Dedifferentiated amniotic fluid mesenchymal stem cell (primary cell): ENCODE measurements at regions not wholly inside any gene's neighbourhood (a gene's known extent, or its start where the extent isn't known, plus 50 kb on each side); places are given as distances from the start of the nearest gene placed in this dataset.
A peak's percentile ranks its signal among the peaks of the same experiment; 100 is the strongest.
"Not testable (repeated sequence)": the region's sequence is repeated elsewhere in the genome, so short reads cannot be mapped to it uniquely, and the experiment has no call there.

Experiments
- DNase-seq: peaks from one replicate; pipeline ENCODE4 v3.0.0-alpha.2; 2016; ENCODE audit errors: extremely low spot score

DNA sequence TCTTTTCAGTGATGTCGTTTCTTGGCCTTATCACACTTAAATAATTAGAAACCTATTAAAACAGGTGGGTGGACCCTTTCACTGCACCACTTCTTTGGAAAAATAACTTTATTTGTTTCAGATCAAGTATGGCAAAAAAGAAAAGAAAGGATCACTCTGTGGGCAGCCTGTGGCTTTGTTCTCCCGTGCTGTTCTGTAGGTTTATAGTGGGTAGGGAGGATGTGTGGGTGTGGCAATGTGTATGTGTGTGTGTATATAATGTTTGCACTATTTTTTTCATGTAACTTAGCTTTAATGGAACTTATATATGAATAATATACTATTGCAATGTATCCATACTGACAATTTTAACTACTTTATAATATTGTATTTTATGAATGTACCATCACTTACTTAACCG is 85.9 kb downstream of the ACTBL2 start:
- DNase-seq, result no peak

DNA sequence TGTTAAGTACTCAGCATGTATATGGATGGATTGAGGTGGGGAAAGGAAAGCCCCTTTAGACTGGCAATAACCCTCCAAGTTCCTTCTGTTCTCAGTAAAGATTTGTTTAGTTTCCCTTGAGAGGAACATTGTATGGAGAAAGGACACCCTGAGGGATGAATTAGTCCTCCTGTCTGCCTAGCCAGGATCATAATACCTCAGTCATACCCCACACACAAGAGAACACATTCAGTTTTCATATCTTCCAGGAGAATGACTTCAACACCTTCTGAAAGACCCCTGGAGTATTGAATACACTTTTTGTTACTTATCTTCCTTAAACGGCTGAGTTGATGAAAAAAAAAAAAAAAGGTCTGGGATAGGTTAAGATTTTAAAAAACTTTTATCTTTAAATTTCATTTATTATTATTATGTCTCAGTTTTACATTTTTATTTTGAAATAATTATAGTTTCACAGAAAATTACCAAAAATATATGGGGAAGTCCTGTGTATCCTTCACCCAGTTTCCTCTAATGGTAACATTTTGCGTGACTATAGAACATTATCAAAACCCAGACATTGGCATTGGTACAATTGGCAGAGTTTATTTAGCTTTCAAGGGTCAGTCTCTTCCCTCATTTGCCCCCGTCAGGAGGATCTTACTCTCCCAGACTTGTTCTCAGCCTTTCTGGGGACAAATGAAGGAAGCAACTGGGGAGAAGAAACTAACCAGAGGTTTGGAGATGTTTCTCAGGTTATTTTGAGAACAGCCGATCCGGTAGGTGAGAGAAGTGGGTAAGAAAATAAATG is 88.0 kb downstream of the ACTBL2 start:
- no peak for DNase-seq

DNA sequence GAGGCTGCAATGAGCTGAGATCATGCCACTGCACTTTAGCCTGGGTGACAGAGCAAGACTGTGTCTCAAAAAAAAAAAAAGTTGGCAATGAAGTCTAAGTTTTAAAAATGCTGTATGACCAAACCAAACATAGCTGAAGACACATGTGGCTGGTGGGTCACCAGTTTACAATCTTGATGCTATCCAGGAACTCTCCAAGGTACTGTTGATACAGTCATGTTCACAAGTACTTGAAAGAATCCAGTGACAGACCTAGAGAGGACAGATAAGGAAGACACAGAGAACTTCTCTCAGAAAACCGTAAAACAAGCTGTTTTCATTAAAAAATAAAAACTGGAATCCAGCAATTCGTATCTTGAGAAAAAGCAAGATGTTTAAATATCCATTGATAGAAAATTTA is 95.7 kb downstream of the ACTBL2 start:
- DNase-seq, result no peak

DNA sequence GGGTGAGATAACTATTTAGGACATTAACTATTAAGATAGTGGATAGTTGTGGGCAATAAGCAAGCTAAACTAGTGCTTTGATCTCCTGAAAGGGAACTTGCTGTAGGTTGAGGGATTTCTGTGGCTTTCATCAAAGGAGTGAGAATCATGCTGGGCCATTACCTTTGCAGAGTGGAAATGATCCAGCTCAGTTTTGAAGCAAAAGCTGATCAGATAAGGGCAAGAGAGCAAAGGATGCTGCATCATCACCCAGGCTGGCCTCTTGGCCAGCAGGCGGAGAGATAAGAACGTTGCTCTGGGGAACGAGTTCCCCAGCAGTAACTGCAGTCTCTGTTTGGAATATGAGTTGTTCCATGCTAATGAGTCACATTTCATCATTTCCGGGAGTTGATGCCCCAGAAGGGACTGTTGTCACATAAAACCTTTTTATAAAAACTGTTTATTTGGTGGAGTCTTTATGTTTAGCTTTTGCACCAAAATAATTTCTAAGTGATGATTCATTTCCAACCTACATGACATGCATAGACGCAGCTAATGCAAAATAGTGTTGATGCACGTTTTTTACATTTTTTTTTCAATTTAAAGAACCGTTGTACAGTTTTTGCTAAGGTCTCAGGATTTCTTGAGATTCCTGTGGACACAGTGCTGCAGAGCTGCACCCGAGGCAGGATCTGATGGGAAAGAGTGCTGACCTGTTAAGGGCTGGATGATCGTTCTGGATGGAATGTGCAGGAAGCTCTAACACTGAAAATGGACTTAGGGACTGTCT is 99.3 kb downstream of the ACTBL2 start:
- peak; percentile 88 for DNase-seq

DNA sequence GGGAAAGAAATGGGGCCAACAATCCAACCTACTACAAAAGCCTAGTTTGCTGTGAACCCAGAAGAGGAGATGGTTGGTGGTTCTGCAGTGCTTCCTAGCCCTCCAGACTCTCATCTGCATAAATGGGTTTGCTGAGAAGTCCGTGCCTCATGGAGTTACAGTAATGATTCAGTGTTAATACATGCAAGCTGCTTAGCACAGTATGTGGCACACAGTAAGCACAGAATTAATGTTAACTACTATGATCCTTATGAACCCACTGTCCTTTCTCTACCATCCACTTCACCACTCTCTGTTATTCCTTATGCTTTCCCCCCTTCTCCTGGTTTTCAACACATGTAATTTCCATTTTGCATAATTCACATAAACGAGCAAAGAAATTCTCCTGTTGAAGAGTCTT is 100.0 kb downstream of the ACTBL2 start:
- DNase-seq, result no peak

DNA sequence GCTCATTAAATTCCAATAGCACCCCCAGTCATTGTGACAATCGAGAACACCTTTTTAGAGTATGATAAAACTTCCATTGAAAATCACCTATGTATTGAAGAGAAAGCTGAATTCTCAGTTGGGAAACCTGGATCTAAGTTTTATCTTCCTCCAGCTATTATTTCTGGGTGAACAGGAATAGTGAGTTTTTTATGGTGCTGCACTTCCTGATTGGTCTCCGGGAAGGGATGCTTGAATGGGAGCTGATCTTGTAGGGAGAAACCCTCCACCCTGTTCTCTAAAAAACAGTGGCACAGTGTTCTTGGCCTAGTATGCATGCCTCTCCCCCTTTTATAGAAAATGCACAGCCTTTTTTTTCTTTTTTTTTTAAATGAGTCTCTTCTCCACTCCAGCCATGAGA is 112.2 kb downstream of the ACTBL2 start:
- DNase-seq, result no peak

DNA sequence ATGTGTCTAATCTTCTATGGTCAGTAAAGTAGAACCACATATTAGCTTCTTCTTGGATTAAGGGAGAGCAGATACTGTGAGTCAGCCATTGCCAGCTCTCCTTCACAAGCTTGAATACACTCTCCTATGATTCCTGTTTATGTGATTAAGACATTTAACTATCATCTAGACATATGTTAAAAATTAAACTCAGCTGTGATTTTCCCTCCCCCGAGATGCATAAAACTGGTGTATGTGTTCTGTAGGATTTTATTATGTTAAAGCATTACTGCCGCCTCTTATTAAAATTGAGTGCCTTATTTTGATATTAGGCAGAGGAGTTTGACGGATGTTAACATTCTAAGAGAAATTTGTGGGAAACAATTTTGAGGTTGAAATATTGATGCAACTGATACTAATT is 114.6 kb downstream of the ACTBL2 start:
- no peak for DNase-seq

DNA sequence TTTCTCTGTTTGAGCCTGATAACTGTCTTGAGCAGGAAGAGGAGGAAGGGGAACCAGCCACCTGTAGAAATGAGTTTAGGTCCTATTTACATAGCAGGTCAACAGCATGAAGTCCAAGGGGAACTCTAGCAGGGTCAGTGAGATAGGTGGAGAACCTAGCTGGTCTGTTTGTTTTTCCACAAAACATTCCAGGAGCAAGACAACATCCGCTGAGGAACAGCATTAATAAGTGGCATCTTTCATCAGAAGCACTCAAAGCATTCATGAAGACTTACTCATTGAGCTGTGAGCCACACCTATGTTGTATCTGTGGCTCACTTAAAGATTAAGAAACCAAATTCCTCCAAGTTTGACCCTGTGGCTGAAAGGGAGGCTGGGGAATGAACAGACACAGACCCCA is 115.9 kb downstream of the ACTBL2 start:
- DNase-seq, result no peak

DNA sequence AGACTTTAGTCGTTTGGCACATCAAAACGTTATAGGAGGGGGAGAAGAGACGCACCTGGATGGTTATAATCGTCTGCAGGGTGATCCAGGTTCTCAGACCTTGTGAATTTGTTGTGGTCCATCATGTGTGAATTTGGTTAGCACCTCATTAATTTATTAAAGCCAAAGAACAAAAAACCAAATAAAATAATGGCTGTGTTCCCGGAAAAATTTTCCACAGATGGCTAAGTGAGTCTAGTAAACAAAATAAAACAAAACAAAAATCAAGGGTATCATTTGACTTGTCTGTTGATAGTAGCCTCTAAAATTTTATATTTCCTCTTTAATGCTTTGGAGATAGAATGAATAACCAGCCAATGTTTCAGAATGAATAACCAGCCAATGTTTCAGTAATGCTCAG is 119.7 kb downstream of the ACTBL2 start:
- no peak for DNase-seq

DNA sequence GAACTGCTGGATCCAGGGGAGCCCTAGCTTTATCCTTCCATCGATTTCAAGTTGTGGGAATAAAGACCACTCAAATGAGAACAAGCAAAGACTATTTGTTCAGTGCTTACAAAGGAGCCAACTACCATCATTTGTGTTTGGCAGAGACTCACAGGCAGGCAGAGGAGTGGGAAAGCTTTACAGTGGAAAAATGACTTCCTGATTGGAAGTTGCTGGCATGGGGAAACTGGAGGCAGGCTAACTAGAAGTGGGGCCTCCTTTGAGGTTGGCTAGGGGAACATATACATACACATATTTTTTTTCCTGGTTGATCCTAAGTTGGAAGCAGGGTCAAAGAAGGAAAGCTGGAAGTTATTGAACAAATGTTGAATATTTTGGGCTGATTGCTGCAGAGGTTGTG is 121.7 kb downstream of the ACTBL2 start:
- no peak for DNase-seq

DNA sequence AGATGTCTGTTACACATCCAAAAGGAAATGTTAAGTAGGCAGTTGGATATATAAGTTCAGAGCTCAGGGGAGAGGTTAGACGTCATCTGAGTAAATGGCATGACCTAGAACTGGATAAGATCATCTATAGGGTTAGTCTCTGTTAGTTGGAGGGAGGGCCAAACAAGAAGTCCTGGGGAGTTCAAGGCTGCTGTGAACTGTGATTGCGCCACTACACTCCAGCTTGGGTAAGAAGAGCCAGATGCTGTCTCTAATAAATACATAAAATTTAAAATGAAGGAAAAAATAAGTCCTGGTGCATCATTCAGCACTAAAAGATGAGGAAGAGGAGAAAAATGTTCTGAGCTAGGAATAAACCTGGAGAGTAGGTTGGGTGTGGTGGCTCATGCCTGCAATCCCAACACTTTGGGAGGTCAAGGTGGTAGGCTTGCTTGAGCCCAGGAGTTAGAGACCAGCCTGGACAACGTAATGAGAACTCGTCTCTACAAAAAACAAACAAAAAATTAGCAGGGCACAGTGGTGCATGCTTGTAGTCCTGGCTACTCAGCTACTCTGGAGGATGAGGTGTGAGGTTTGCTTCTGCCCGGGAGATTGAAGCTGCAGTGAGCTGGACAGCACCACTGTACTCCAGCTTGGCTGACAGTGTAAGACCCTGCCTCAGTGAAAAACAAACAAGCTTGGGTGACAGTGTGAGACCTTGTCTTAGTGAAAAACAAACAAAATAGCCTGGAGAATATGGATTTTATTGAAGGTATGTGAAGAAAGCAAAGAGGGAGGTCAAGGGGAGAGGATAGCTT is 123.6 kb downstream of the ACTBL2 start:
- no peak for DNase-seq

DNA sequence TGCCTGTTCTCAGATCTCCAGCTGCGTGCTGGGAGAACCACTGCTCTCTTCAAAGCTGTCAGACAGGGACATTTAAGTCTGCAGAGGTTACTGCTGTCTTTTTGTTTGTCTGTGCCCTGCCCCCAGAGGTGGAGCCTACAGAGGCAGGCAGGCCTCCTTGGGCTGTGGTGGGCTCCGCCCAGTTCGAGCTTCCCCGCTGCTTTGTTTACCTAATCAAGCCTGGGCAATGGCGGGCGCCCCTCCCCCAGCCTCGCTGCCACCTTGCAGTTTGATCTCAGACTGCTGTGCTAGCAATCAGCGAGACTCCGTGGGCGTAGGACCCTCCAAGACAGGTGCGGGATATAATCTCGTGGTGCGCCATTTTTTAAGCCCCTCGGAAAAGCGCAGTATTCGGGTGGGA is 125.8 kb downstream of the ACTBL2 start:
- DNase-seq, result not testable (repeated sequence)

DNA sequence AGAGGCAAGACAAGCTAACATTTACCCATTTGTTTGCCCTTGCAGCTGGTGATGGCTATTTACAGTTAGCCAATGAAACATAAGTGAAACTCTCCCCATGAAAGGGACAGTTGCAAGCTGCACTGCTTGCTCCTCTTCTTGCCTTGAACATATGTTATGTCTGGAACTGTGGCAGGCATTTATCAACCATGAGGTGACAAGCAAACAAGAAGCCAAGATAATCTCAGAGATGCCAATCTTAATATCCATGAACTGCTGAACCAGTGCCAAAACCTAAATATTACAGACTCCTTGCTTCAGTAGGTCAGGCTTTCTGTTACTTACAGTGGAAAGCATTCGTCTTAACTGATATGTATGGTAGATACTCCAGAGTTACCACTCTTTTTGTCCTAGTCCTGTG is 133.4 kb downstream of the ACTBL2 start:
- DNase-seq, result no peak

DNA sequence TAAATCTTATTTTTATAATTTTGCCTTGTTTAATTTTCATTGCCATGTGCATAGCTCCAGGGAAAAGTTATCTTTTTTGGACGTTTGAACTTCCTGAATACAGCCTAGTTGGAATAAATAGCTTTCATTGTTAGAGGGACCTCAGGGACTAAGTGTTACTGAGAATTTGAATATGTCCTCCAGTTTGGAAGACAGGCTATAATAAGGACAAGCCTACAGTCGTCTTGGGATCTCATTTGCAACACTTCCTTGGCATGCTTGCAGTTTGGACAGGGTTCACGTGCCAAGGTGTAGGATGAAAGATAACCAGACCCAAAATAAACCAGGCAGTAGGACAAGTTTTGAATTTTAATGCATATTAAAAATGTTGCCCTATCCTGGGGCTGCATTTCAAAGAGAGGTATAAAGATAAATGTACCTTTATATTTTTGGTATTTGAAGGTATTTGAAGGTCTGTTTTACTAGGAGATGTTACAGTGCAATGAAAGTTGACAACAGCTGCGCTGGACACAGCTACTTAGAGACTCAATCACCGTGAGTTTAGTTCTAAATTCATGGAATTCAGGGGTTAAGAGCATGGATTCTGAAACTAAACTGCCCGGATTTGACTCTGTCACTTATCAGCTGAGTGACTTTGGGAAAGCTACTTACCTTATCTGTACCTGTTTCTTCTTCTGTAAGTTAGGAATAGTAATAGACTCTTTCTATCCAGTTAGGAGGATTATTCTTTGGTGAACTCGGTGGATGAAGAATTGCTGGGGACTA is 134.1 kb downstream of the ACTBL2 start:
- DNase-seq, result no peak

DNA sequence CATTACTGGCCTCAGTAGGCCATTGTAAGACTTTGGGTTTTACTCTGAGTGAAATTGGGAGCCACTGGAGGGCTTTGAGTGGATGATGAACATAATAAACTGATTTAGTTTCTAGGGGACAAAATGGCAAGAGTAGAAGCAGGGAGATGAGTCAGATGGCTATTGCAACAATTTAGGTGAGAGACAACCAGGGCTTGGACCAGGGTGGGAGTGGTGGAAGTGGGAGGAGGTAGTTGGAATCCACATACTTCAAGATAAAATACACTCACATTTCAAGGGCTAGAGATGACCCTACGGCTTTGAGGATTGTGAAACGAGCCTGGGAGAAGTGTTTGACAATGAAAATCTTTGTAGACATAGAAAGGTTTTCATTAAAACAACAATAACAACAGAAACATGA is 136.3 kb downstream of the ACTBL2 start:
- no peak for DNase-seq

DNA sequence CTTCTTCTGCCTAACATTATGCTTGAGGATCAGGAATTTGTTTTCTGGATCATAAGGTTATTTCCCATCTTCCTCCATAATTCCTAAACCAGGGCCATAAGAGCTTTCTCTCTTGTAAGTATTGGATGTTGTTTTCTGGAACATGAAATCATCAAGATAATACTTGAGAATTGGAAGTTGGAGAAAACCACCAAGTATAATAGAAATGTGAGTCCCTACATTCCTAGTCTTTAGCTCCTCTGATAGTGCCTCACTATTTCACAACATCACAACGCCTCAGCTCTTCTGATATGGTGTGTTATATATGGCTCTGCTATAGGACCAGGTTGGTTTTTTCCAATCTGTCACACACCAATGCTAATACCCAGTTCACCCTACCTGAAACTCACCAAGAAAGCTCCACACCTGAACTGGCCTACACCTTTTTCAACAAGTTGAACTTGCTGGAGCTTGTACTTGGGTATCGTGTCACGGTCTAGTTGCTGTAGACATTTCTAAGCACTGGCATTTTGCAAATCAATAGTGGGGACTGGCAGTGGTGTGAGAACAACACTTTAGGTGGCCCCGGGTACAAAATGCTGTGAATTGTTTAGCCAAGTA is 141.1 kb downstream of the ACTBL2 start:
- no peak for DNase-seq

DNA sequence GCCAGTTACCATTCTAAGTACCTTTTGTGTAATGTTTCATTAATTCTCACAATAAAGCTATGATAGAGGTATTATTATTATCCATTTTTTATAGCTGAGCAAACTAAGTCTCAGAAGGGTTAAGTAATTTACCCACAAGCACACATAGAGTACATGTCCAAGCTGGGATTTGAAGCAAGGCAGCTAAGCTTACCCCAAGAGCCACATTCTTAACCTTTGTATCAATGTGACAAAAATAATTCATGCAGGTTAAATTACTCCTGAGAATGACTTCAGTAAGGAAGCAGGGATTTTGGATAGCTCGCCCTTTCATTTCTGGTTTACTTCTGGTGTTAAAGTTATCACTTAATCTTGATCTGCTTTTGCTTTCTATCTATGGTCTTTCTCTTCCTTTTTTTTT is 141.9 kb downstream of the ACTBL2 start:
- no peak for DNase-seq

DNA sequence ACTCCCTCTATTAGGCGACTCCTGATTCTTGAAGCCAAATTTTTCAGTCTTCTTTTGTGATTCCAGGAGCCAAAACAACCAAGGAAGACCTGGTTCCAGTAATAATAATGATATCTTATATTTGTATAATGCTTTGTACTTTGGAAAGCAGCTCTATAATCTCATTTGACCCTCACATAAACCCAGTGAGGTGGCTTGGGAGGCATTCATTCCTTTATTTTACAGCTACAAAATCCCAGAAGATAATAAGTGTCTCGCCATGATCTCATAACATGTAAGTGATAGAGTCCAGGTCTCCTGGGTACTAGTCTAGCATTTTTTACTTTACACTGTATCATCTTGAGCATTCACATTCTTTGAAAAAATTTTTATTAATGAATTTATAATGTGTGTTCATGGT is 143.1 kb downstream of the ACTBL2 start:
- DNase-seq, result no peak

DNA sequence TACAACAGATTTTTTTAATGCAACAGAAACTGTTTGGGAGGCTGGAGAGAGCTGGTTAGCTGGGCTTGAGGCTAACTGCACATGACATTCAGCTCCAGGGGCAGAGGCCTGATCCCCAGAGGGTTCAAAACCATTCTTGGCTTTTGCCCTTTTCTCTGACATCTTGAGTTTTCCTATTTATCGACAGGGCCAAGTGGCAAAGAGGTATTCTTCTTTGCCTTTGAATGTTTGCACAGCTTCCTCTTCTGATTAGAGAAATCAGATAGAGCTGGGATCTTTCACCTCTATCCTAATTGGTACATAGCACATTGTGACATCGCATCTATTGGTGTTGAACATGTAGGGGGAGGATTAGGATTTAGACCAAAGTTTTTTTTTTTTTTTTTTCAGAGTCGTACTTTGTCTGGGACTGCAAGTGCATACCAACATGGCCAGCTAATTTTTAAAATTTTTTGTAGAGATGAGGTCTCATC is 143.7 kb downstream of the ACTBL2 start:
- DNase-seq, result no peak

DNA sequence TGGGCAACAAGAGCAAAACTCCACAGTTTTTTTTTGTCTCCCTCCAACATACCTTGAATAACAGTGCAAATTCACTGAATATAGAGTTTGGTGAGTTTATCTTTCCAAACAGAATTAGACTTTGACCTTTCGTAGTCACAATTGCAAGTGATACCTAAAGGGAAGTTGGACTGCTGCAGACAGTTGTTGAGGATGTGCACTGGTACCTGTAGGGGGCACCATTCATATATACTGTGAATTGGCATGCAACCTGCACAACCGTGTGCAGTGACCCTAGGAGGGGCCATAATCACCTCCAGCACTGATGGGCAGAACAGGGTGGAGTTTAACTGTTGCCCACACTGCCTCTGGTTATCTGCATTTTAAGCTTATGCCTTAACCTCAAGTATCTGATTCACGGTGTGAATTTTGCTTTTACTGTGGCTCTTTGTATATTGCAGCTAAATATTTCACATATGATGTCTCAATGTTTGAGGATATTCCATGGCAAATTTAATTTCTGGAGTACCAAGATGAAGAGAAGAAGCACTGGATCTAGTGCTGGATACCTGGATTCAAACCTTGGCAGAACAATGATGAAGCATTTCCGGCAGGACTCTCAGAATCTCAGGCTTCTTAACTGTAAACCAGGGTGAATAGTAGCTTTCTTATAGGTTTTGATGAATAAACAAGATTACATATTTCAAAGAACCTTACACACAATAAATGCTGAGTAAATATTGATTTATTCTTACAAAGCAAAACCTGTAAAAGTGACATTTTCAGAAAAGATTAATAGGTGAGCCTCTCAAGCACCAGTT is 144.3 kb downstream of the ACTBL2 start:
- DNase-seq, result no peak
